ENCODE measurements at regions not wholly inside any gene's neighbourhood (a gene's known extent, or its start where the extent isn't known, plus 50 kb on each side); places are given as distances from the start of the nearest gene placed in this dataset.

DNA sequence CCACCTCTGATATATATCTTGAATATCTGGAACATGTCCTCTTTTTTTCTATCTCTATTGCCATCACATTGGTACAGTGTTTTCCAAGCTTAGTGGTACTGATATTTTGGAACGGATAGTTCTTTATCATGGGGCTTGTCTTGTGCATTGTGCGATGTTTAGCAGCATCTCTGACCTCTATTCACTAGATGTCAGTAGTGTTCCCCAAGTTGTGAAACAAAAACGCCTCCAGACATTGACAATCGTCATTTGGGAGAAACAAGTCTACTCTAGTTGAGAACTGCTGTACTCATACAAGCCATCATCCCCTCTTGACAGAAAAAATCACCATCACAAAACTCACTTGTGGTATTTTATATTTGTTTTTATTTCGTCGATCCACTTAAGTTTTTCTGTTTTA, 79.7 kb upstream of the CHODL start:
- no peak overlapping the region for H3K4me3 ChIP-seq
- H3K4me1 ChIP-seq = no peaks in the 10 kb centered on the region
- TF ChIP-seq, protein P1, sequence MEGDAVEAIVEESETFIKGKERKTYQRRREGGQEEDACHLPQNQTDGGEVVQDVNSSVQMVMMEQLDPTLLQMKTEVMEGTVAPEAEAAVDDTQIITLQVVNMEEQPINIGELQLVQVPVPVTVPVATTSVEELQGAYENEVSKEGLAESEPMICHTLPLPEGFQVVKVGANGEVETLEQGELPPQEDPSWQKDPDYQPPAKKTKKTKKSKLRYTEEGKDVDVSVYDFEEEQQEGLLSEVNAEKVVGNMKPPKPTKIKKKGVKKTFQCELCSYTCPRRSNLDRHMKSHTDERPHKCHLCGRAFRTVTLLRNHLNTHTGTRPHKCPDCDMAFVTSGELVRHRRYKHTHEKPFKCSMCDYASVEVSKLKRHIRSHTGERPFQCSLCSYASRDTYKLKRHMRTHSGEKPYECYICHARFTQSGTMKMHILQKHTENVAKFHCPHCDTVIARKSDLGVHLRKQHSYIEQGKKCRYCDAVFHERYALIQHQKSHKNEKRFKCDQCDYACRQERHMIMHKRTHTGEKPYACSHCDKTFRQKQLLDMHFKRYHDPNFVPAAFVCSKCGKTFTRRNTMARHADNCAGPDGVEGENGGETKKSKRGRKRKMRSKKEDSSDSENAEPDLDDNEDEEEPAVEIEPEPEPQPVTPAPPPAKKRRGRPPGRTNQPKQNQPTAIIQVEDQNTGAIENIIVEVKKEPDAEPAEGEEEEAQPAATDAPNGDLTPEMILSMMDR (IDR thresholded peaks at IDR 0.05; ENCODE audit: borderline replicate concordance) = no peak
- H3K27ac ChIP-seq (replicated peaks) = no peak overlapping the region
- intact Hi-C loops (cut with micrococcal nuclease) = no loop called here
- H3K9me3 ChIP-seq (replicated peaks) = no peaks in the 10 kb centered on the region
- H3K27me3 ChIP-seq (ENCODE audit: low read depth) = no peaks in the 10 kb centered on the region
- no peaks in the 10 kb centered on the region for H3K36me3 ChIP-seq
- no peak for DNase-seq

DNA sequence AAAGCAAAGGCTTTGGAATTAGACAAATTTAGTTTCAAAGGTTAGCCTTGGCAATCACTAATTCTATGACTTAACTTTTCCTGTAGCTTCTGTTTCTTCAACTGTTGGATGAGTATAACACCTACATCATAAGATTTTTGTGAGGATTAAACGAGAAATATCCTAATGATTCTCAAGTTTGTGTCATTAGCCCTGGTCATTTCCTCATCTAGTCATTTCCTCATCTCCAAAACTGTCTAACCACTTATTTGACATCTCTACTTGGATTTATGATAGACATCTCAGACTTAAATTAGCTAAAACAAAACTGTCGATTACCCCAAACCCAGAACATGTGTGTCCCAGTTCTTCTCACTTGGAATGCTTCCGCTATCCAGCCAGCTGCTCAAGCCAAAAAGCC, 80.2 kb upstream of the CHODL start:
- no peaks in the 10 kb centered on the region for H3K27me3 ChIP-seq (ENCODE audit: low read depth)
- intact Hi-C loops (cut with micrococcal nuclease) = no loop called here
- TF ChIP-seq, protein P1 (IDR thresholded peaks at IDR 0.05; ENCODE audit: borderline replicate concordance) = no peak
- no peaks in the 10 kb centered on the region for H3K36me3 ChIP-seq
- no peak overlapping the region for H3K4me3 ChIP-seq
- no peaks in the 10 kb centered on the region for H3K4me1 ChIP-seq
- no peak overlapping the region for H3K27ac ChIP-seq (replicated peaks)
- no peak for DNase-seq
- no peaks in the 10 kb centered on the region for H3K9me3 ChIP-seq (replicated peaks)

DNA sequence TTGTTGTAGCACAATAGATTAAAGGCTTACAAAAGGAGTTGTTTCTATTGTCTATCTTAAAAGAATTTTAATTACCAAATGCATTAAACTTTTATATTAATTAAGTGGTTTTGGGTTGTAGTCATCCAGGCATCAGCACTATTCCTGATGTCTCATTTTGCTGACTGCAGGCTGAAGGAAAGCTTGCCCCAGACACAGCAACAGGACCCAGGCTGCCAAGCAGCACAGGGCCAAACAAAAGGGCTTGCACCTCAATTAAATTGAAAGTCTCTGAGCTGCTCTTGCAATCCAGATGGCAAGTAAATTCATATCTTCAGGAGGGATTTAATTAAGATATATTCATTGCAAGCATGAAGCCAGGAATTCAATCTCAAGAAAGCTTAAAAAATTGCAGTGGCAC, 80.7 kb upstream of the CHODL start:
- TF ChIP-seq, protein P1 (IDR thresholded peaks at IDR 0.05; ENCODE audit: borderline replicate concordance) = no peak
- H3K36me3 ChIP-seq = no peaks in the 10 kb centered on the region
- no peak overlapping the region for H3K27ac ChIP-seq (replicated peaks)
- intact Hi-C loops (cut with micrococcal nuclease) = no loop called here
- H3K27me3 ChIP-seq (ENCODE audit: low read depth) = no peaks in the 10 kb centered on the region
- no peak for DNase-seq
- H3K4me1 ChIP-seq = no peaks in the 10 kb centered on the region
- no peak overlapping the region for H3K4me3 ChIP-seq
- H3K9me3 ChIP-seq (replicated peaks) = no peaks in the 10 kb centered on the region

DNA sequence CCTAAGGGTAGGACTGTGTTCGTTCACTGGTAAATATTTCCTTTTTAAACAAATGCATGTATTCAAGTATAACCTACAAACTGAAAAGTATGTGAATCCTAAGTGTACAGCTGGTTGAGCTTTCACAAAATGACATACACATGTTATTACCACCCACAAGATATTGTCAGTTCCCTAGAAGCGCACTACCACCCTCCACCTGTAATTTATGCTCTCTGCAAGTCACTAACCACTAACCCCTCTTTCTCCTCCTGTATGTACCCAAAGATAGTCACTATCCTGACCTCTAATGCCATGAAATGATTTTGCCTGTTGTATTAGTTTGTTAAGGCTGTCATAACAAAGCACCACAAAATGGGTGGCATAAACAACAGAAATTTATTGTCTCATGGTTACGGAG, 82.8 kb upstream of the CHODL start:
- Histone ChIP-seq H3K4me3 (no peak overlapping the region), H3K27me3 (ENCODE audit: low read depth) (no peaks in the 10 kb centered on the region), H3K4me1 (no peaks in the 10 kb centered on the region), H3K9me3 (replicated peaks) (no peaks in the 10 kb centered on the region), H3K27ac (replicated peaks) (no peak overlapping the region), H3K36me3 (no peaks in the 10 kb centered on the region)
- intact Hi-C loops (cut with micrococcal nuclease) = loop anchor here (2.0 kb wide), 1 partner anchor 17 kb away; no protein-coding TSS in a partner anchor
- no peak for DNase-seq
- TF ChIP-seq, protein P1 (IDR thresholded peaks at IDR 0.05; ENCODE audit: borderline replicate concordance) = no peak

DNA sequence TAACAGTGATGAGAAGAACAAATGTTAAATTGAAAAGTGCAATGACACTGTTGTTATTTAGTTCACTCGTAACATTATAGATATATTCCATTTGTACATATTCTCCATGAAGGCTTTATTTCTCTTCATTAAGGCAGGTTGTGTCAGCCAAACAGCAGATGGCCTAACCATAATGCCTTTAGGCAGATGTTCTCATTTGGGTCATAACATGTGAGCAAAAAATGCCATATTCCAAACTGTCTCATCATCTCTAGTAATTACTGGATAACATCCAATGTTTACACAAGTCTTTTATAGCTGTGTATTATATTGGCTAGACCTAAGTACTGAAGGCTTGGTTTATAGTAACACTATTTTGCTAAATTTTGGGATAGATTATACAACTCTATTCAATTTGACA, 87.2 kb upstream of the CHODL start:
- TF ChIP-seq, protein P1 (IDR thresholded peaks at IDR 0.05; ENCODE audit: borderline replicate concordance) = no peak
- intact Hi-C loops (cut with micrococcal nuclease) = no loop called here
- Histone ChIP-seq H3K9me3 (replicated peaks) (peaks cover 9% of the 10 kb centered on the region), H3K27ac (replicated peaks) (no peak overlapping the region), H3K27me3 (ENCODE audit: low read depth) (no peaks in the 10 kb centered on the region), H3K4me1 (peaks cover 8% of the 10 kb centered on the region), H3K4me3 (no peak overlapping the region), H3K36me3 (no peaks in the 10 kb centered on the region)
- DNase-seq = no peak

All from left ventricle myocardium inferior (tissue), 1 donor.